NCI-H510A (cell line): ENCODE measurements at regions not wholly inside any gene's neighbourhood (a gene's known extent, or its start where the extent isn't known, plus 50 kb on each side); places are given as distances from the start of the nearest gene placed in this dataset.
"Not testable (repeated sequence)": the region's sequence is repeated elsewhere in the genome, so short reads cannot be mapped to it uniquely, and the experiment has no call there.

Experiments used
- DNase-seq: peaks from one replicate; lab custom pipeline; 2025; lab: John Stamatoyannopoulos, UW

DNA sequence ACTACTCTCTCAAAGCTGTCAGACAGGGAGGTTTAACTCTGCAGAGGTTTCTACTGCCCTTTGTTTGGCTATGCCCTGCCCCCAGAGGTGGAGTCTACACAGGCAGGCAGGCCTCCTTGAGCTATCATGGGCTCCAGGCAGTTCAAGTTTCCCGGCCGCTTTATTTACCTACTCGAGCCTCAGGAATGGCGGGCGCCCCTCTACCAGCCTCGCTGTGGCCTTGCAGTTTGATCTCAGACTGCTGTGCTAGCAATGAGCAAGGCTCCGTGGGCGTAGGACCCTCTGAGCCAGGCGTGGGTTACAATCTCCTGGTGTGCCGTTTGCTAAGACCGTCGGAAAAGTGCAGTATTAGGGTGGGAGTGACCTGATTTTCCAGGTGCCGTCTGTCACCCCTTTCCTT is 124.3 kb downstream of the PTCHD1 start:
- DNase-seq: not testable (repeated sequence)

DNA sequence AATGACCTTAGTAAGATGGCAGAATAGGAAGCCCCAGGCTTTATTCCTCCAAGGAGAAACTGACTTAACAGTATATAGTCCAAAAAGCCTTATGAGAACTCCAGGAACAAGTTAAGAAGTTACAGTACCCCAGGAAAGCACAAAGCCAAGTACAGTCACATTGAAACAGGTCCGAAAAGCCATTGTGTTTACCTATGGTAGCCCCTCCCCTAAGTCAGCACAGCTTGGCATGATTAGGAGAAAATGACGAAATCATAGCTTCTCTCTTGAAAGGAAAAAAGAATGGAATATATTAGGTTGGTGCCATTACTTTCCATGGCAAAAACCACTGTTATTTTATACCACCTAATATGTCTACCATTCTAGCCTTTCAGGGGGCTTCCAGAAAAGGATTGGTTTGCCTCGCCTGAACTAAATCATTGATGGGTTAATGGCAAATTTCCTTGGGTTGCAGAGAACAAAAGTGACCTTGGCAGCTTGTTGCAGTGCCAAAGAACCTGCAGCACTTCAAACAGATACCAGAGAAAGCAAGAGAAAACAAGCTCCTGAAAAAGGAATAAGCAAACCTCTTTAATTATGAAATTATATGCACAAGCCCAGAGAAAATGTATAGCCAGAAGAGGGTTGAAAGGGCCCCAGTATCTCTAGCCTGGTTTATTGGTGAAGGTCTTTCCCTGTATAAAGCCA is 130.6 kb downstream of the PTCHD1 start:
- DNase-seq: no peak

DNA sequence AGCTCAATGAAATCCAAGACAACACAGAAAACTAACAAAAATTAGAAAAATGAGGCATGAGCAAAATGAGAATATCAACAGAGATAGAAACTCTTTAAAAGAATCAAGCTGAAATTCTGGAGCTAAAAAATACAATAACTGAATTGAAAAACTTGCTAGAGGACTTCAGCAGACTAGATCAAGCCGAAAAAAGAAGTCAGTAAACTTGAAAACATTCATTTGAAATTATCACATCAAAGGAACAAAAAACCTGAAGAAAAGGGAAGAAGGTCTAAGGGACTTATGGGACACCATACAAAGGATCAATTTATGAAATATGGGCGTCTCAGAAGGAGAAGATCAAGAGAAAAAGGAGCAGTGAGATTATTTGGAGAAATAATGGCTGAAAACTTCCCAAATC is 131.3 kb downstream of the PTCHD1 start:
- no peak for DNase-seq

DNA sequence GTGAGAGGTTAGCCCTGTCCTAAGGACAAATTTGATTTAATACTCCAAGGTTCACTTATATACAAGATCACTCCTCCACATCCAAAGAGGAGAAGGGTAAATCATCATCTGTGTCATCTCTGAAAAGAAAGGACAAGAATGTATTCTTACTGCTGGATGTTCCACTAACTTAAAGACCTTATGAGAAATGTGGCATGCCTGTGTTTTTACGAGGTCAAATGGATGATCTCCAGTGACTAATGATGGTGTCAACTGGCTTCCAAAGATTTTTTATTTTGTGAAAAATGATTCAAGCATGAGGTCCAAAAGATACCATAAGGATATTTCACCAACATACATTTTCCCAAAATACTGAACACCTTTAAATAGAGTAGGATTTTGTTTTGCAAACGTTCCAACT is 143.4 kb downstream of the PTCHD1 start:
- no peak for DNase-seq

DNA sequence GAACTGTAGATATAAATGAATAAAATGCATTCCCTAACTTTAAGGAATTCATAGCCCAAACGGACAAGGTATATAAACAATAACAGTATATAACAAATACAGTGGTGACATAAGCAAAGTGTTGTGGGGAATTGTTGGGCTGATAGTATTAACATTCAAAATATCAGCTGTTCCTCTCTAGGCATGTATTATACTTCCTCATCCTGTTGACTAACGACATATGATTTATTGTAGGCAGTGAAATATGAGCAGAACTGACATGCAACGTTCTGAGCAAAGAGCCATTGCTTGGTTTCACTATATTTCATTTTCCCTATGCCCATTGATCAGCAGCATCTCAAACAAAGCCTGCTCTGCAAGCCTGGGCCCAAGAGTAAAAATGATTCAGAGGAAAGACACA is 143.9 kb downstream of the PTCHD1 start:
- DNase-seq: no peak

DNA sequence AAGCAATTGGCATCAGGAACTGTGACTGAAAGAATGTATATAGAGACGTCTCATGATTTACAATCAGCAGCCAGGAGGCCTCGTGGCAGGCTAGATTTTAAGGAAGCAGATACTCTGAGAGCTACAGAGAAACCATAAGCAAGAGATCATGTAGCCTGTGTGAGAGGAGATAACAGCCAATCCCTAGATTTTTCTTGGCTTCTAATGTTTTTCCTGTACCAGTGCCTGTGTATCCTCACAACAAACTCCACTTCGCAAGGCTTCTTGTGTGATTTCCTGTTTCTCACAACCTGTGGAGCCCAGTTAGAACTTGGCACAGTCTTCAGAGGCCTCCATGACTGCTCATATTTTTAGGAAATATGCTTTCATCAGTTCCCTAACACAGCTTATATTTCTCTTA is 147.9 kb downstream of the PTCHD1 start:
- no peak for DNase-seq

DNA sequence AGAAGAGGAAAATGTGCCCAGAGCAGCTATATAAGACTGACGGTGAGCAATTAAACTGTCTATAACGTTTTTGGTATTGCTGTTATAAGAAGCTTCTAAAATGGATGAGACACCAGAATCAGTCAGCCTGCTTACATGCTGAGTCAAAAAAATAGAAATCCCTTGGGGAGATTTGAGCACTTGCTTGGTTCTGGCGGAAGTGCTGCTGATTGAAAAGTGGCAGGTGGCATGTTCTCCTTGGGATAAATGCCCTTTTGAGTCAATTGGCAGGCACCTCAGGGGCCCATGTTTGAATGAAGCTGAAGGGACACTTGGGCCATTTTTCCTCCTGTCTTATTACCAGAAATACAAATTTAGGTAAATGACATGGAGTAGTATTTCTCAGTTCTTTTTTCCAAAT is 148.7 kb downstream of the PTCHD1 start:
- DNase-seq: no peak

DNA sequence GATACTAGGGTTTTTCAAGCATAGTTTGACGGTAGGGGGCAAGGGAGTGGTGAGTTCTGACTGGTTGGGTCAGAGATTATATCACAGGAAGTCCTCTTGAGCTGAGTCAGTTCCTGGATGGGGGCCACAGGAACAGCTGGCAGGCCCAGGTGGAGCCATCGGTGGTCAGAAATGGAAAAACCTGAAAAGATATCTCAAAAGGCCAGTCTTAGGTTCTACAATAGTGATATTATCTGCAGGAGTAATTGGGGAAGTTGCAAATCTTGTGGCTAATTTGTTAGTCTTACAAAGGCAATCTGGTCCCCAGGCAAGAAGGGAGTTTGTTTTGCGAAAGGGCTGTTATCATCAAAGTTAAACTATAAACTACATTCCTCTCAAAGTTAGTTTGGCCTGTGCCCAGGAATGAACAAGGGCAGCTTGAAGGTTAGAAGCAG is 159.3 kb downstream of the PTCHD1 start:
- no peak for DNase-seq

DNA sequence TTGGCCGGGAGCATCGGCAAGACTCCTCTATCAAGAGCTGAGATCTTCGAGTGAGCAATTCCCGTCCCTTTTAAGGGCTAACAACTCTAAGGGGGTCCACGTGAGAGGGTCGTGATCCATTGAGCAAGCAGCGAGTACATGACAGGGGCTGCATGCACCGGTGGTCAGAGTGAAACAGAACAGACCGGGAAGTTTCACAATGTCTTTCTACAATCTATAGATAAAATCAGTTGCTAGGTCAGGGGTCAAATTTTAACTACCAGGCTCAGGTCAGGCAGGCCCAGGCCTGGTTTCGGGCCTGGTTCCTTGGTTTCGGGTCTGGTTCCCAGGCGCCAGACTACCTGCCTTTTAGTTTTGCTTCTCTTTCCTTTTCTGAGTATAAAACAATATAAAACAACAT is 160.1 kb downstream of the PTCHD1 start:
- DNase-seq: no peak

DNA sequence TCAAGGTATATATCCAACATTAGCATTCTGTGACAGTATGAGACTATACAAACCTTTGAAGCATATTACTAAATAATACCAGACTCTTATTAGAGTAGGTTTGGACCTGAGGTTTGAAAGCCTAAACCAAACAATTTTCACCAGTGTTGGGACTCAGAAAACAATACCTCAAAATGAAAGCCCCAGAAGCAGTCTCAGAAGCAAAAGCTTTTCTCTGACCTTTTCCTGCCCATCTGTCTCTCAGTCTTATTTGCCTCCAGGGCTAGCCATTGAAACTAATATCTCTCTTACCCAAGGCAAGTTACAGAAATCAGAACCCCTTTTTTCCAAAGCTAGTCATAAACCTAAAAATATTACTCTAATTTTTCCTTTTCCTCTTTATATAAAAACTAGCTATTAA is 163.3 kb downstream of the PTCHD1 start:
- no peak for DNase-seq

DNA sequence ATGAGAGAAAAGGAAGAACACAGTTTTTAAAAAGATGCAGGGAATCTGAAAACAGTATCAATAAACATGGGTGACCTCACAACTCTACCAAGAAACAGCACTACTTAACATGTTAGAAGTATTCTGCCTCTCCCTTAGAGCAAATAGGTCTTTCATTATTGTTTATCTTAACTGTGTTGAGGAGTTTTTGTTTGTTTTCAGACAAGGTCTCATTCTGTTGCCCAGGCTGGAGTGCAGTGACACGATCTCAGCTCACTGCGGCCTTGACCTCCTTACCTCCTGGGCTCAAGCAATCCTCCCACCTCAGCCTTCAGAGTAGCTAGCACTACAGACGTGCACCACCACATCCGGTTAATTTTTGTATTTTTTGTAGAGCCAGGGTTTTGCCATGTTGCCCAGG is 165.3 kb upstream of the PRDX4 start:
- no peak for DNase-seq

DNA sequence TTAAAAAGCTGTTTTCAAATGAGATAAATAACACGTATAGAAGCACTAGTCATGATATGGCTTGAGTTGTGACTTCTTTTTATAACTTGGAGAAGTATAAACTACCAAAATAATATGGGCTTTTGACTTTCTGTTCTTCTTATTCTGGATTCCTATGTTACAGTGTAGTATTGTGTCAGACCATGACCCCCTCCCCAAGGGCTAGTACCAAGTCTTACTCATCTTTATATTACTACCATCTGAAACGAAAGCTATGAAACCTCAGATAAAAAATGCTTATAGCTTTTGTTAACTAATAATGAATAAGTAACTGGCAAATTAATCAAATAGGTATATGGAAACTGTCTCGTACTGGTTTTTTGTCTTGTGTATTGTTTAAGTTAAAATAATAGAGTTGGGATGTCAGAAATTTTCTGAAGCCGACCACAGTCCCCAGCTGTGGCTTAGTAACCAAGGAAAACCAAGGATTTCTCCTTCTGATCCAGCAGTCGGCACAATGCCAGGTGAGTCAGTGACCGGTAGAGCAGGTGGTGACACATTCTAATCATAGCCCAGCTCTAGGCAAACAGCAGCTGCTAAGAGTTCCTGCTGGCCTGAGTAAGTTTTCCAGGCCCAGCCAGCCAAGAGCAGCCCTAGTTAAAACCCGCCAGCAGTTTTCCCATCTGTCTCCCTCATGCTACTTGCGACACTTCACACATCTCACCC is 163.3 kb upstream of the PRDX4 start:
- peak; percentile 54 for DNase-seq

DNA sequence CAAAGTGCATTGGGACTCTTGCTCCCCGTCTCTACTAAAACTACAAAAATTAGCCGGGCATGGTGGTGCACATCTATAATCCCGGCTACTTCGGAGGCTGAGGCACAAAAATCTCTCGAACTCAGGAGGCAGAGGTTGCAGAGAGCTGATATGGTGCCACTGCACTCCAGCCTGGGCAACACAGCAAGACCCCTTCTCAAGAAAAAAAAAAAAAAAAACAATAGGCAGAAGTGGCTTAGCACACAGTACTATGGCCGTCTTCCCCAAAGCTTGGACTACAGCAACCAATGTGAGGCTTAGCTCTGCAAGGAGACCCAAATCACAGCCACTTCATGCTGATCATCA is 162.8 kb upstream of the PRDX4 start:
- no peak for DNase-seq

DNA sequence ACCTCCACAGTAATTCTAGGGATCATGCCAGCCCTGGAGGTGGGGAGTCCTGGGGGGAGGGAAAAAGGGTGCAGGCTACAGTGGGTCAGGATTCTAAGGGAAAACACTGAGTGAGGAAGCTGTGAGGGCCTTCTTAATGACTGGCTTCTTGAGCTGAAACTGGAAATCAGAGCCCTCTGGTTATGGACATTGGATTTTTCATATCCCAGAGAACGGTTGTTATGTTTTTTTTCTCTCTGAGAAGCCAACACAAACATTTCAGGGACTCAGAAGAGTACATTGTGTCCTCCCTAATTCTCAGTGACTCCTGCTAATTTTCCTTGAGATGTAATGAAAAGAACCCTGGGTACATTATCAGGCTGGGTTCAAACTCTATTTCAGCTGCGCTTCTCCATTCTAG is 162.4 kb upstream of the PRDX4 start:
- no peak for DNase-seq

DNA sequence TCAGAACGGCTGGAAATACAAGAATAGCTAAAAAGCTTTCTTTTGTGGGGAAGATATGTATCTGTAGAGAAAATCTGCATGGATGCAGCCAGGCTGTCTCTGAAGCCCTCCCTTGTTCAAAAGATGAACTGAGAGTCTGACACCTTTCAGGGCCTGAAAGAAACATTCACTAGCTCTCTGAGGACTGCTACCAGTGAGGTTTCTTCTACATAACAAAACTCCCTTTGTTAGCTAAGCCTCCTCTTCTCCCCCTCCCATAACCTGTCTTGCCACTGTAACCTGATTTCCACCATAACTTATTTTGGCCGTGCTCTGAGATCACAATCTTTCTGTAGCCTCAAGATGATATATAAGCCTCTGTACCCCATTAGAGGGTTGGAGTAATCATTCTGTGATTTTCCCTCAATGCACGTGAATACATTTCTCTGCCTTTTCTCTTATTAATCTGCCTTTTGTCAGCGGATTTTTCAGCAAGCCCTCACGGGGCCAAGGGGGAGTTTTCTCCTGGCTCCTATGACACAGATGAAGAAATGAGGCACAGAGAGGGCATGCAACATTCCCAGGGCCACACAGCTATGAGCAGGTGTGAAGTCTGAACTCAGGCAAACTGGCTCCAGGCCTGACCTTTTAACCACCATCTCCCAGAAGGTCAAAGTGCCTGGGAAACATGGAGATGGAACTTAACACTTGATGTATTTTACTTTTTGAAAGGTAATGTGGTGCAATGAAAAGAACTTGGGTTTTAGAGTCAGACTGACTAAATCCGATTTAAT is 161.6 kb upstream of the PRDX4 start:
- no peak for DNase-seq

DNA sequence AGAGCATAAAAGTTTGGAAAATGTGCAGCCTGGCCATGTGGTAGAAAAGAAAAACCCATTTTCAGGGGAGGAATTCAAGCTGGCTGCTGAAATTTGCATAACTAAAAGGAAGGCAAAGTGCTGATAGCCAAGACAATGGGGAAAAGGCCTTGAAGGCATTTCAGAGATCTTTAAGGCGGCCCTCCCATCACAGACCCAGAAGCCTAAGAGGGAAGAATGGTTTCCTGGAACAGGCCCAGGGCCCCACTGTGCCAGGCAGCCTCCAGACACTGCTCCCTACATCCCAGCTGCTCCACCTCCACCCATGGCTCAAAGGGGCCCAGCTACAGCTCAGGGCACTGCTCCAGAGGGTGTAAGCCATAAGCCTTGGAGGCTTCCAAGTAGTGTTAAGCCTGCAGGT is 158.0 kb upstream of the PRDX4 start:
- no peak for DNase-seq

DNA sequence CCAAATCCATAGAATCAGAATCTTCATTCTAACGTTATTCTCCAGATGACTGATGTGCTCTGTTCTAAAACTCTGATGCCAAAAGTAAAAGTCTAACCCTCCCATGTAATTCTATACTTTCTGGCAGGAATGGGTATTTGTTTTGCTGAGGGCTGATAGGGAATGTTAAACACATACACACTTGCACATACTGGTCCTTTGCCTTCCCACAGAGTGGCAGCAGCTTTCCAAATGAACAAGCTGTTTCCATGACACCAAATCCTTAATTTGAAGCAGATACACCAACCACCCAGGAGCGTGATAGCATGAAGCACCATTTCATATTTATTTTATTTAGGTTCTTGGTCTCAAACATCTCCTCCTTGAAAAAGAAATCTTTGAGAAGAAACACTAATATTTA is 155.5 kb upstream of the PRDX4 start:
- DNase-seq: no peak

DNA sequence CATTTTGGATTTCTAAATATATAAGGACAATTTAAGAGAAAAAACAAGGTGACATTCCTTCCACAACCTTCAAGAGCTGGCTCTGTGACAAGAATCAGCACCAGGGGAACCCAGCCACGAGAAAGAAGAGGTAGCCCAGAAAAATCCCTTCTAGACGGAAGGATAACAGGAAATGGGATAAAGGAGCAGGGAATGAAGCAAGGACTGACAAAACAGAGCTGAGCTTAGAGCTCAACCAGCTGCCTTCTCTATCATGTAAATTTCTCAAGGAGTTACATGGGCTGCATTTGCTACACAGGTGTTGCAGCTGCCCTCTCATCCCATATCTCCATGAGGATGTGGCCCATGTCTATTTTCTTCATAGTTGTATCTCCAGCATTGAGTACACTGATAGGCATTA is 154.2 kb upstream of the PRDX4 start:
- no peak for DNase-seq

DNA sequence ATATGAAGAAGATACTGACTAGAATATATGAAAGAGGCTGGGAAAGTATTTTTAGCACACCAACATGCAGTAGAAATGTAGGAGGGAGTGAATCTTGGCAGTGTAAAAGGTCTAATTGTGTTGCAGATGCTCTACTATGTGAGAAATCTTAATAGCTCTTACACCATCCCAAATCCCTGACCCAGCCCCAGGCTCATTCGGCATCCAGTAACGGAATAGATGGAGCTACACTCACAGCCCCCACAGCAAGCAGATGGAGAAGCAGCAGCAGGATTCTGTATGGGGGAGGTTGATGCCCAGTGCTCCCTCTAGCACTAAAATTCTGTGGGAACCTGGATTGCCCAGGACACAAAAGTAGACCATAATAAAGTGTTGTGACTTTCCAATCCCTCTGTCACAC is 153.2 kb upstream of the PRDX4 start:
- no peak for DNase-seq

DNA sequence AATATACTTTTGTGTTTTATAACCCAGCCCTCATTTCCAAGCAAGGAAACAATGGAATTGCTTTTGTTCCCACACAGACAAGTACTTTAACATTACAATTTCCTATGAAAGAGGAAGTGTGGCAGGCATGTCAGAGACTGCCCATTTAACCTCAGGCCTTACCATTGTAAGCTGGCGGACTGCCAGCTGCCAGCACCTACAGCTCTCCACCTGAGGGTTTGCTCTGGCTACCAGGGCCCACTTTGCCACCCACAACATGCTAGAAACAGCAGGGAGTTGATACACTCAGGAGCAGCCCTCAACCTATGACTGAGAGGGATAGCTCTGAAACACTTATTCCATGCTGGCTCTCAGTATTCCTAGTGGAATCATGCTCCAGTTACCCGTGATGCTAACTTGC is 152.3 kb upstream of the PRDX4 start:
- DNase-seq: no peak

DNA sequence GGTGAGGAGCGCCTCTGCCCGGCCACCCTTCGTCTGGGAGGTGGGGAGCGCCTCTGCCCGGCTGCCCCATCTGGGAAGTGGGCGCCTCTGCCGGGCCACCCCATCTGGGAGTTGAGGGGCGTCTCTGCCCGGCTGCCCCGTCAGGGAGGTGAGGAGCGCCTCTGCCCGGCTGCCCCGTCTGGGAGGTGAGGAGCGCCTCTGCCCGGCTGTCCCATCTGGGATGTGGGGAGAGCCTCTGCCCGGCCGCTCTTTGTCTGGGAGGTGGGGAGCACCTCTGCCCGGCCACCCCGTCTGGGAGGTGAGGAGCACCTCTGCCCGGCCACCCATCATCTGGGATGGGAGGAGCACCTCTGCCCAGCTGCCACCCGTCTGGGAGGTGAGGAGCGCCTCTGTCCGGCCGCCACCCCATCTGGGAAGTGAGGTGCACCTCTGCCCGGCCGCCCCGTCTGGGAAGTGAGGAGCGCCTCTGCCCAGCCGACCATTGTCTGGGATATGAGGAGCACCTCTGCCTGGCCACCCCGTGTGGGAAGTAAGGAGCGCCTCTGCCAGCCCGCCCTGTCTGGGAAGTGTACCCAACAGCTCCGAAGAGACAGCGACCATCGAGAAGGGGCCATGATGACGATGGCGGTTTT is 144.2 kb upstream of the PRDX4 start:
- not testable (repeated sequence) for DNase-seq

DNA sequence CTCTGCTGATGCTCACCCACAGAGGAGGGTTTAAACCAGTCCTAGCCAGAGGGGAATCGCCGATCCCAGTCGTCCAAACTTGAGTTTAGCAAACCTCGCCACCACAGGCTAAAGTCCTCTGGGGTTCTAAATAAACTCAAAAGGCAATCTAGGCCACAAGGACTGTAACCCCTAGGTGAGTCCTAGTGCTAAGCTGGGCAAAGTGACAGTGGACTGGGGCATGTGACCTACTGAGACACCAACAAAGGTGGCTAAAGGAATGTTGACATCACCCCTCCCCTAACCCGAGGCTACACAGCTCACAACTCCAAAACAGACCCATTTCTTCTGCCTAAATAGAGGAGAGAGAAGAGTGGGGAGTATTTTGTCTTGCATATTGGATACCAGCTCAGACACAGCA is 142.8 kb upstream of the PRDX4 start:
- DNase-seq: no peak

DNA sequence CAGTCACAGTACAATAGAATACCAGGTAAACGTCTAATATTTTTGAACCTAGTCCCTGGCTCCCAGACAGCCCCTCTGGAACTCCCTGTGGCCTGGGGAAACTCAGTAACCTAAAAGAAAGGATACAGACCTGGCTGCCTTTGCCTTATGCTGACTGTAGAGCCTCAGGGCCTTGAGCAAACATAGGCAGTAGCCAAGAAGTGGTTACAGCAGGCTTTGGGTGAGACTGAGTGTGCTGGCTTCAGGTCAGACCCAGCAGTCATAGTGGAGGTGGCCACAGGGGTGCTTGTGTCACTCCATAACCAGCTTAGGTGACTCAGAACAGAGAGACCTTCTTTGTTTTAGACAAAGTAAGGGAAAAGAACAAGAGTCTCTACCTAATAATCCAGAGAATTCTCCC is 141.8 kb upstream of the PRDX4 start:
- DNase-seq: no peak
